K562 (cell line): ENCODE measurements at regions not wholly inside any gene's neighbourhood (a gene's known extent, or its start where the extent isn't known, plus 50 kb on each side); places are given as distances from the start of the nearest gene placed in this dataset.

ENCODE experiments used
- ATAC-seq: fragments of 200-7000 bp; cut with Tn5 transposase; 3 replicates; pipeline ENCODE4 v1.9.1; 2020; ENCODE audit warnings: moderate library complexity
- BruUV-seq: library from RNA; stranded (reverse); fragments of 400-500 nt; replicated peaks from 2 replicates; lab custom pipeline; 2021; lab: Mats Ljungman, UMichigan
- CTCF ChIA-PET: fragments of 300-600 bp; formaldehyde crosslinking; extraction: SDS; loops from one replicate; lab custom pipeline; 2021; ENCODE audit warnings: low intra/inter-chr PET ratio; lab: Yijun Ruan, JAX
- POLR2A ChIA-PET: fragments of 300-600, 350-650 bp; sonication (Branson Sonifier 250); formaldehyde crosslinking; extraction: SDS; loops from one replicate; lab custom pipeline; 2021; ENCODE audit warnings: antibody characterized with exemption, inconsistent platforms; lab: Yijun Ruan, JAX
- DNase-seq, 4 experiments: peaks; one replicate each; pipeline versions ENCODE4 v3.0.0 to v3.0.0-alpha.2; 2011 to 2018; ENCODE audit warnings: low spot score in 3 of 4, mixed read lengths in 3 of 4; ENCODE audit errors: extremely low read depth in 1 of 4
- FAIRE-seq: peaks from 2 replicates; lab custom pipeline; 2011; peaks lifted over from hg19 to GRCh38; lab: Jason Lieb, UNC
- H2AFZ ChIP-seq: 2 replicates; pipeline ENCODE4 v1.6.0; 2011; ENCODE audit warnings: low read depth, low read length, control low read depth, inconsistent platforms
- H3K27ac ChIP-seq: fragments of 200-600 bp; 3 replicates; pipeline ENCODE4 v1.8.0; 2011; ENCODE audit warnings: low read depth, mild to moderate bottlenecking, control low read depth, inconsistent platforms, low read length, moderate library complexity, mixed read lengths; ENCODE audit errors: extremely low read depth
- H3K27me3 ChIP-seq, 2 experiments: fragments of 300-600 bp in 1 of 2; 2 replicates in 1 of 2; 3 replicates in 1 of 2; pipeline versions ENCODE4 v1.6.0 to v1.8.0; 2011; ENCODE audit warnings: inconsistent platforms in 2 of 2, low read length in 2 of 2, mild to moderate bottlenecking in 1 of 2, mixed read lengths in 1 of 2, moderate library complexity in 1 of 2; ENCODE audit not compliant: control insufficient read depth in 2 of 2, insufficient read depth in 2 of 2
- H3K36me3 ChIP-seq: fragments of 300-600 bp; 3 replicates; pipeline ENCODE4 v1.8.0; 2011; ENCODE audit warnings: mild to moderate bottlenecking, low read length, inconsistent platforms; ENCODE audit not compliant: control insufficient read depth, insufficient read depth
- H3K4me1 ChIP-seq, 2 experiments: fragments of 200-600 bp in 1 of 2; replicated peaks in 1 of 2; 2 replicates in 1 of 2; 3 replicates in 1 of 2; pipeline versions ENCODE4 v1.5.1 to v1.8.0; 2011; ENCODE audit warnings: inconsistent platforms in 2 of 2, low read length in 2 of 2, mild to moderate bottlenecking in 1 of 2, mixed read lengths in 1 of 2, moderate library complexity in 1 of 2; ENCODE audit not compliant: control insufficient read depth in 2 of 2, insufficient read depth in 2 of 2
- H3K4me2 ChIP-seq: 2 replicates; pipeline ENCODE4 v1.6.1; 2011; ENCODE audit warnings: low read length, control low read depth, inconsistent platforms, mixed read lengths; ENCODE audit not compliant: insufficient read depth
- H3K4me3 ChIP-seq: fragments of 200-600 bp; sonication (generic), shearing (Covaris generic); 2 replicates; pipeline ENCODE4 v1.5.1; 2016; ENCODE audit warnings: control low read depth, inconsistent platforms
- H3K79me2 ChIP-seq: fragments of 200-600 bp; 3 replicates; pipeline ENCODE4 v1.8.0; 2011; ENCODE audit warnings: low read length, inconsistent platforms; ENCODE audit not compliant: control insufficient read depth, insufficient read depth
- H3K9ac ChIP-seq, 2 experiments: 2 replicates each; pipeline versions ENCODE4 v1.6.0 to v1.6.1; 2011; ENCODE audit warnings: low read depth in 2 of 2, low read length in 2 of 2, control low read depth in 1 of 2, inconsistent platforms in 1 of 2, mild to moderate bottlenecking in 1 of 2, mixed read lengths in 1 of 2; ENCODE audit not compliant: insufficient read depth in 1 of 2
- H3K9me1 ChIP-seq: one replicate; pipeline ENCODE4 v1.6.0; 2011; ENCODE audit warnings: inconsistent platforms, mild to moderate bottlenecking, low read length, moderate library complexity; ENCODE audit not compliant: control insufficient read depth, insufficient read depth
- H3K9me3 ChIP-seq: replicated peaks from 2 replicates; pipeline ENCODE4 v1.5.1; 2011; ENCODE audit warnings: low read depth, low read length, inconsistent platforms; ENCODE audit not compliant: control insufficient read depth, insufficient read depth
- H4K20me1 ChIP-seq: replicated peaks from 2 replicates; pipeline ENCODE4 v1.6.1; 2011; ENCODE audit warnings: low read length, inconsistent platforms, mixed read lengths; ENCODE audit not compliant: control insufficient read depth, insufficient read depth
- BRF1 ChIP-seq: IDR thresholded peaks from 3 replicates; pipeline ENCODE4 v1.6.1; 2011; ENCODE audit warnings: borderline replicate concordance, mild to moderate bottlenecking; ENCODE audit not compliant: insufficient read length; ENCODE audit errors: extremely low read depth
- CHCHD3 ChIP-seq: fragments of 250-450 bp; sonication (Bioruptor Pico); IDR thresholded peaks from 2 replicates; pipeline ENCODE4 v2.1.2; 2022; ENCODE audit warnings: mild to moderate bottlenecking
- DPF2 ChIP-seq: fragments of 450-650 bp; IDR thresholded peaks from 2 replicates; pipeline ENCODE4 v1.6.1; 2016
- HDGF ChIP-seq: fragments of 450-650 bp; IDR thresholded peaks from 2 replicates; pipeline ENCODE4 v1.6.1; 2016
- TEAD2 ChIP-seq: fragments of 450-650 bp; IDR thresholded peaks from 2 replicates; pipeline ENCODE4 v1.6.1; 2016; ENCODE audit warnings: missing genetic modification characterization, control low read depth, missing compliant biosample characterization
- THRAP3 ChIP-seq: fragments of 450-650 bp; IDR thresholded peaks from 2 replicates; pipeline ENCODE4 v1.6.1; 2016; ENCODE audit warnings: mild to moderate bottlenecking, inconsistent platforms, borderline replicate concordance
- WHSC1 ChIP-seq: IDR thresholded peaks from one replicate; pipeline ENCODE4 v1.6.1; 2012; ENCODE audit warnings: low read length, control low read depth, inconsistent platforms
- ZNF586 ChIP-seq: fragments of 450-650 bp; formaldehyde crosslinking; conservative IDR thresholded peaks from 2 replicates; pipeline ENCODE4 v1.4.0; 2020; ENCODE audit warnings: mild to moderate bottlenecking, moderate library complexity
- WGBS: fragments of 100-300 bp; shearing (Covaris generic); methylation state at CpG from one replicate; pipeline ENCODE4 v1.1.6; 2016; ENCODE audit warnings: low coverage, mixed read lengths; ENCODE audit not compliant: insufficient coverage; ENCODE audit errors: missing lambda C conversion rate; 5-methylcytosine and 5-hydroxymethylcytosine counted together
- in situ Hi-C: fragments of 300-500 bp; cut with MboI; formaldehyde crosslinking; loops from 4 replicates; pipeline ENCODE4 v1.15.0; 2018; ENCODE audit warnings: inconsistent platforms, mixed read lengths
- intact Hi-C: fragments of 100-400 bp; cut with micrococcal nuclease; formaldehyde crosslinking; loops from 2 replicates; pipeline ENCODE4 v1.14.2; 2022
- TF ChIP-seq, protein P1 (sequence below): IDR thresholded peaks from 2 replicates; pipeline ENCODE4 v1.6.1; 2011; ENCODE audit not compliant: insufficient read length; ENCODE audit errors: extremely low read depth
- TF ChIP-seq, protein P2 (sequence below): sonication (generic); formaldehyde crosslinking; IDR thresholded peaks from 2 replicates; pipeline ENCODE4 v1.8.1; 2023; ENCODE audit warnings: missing genetic modification reagents, mild to moderate bottlenecking, borderline replicate concordance
- TF ChIP-seq, protein P3 (sequence below): fragments of 450-650 bp; formaldehyde crosslinking; IDR thresholded peaks from 2 replicates; pipeline ENCODE4 v1.4.0; 2020; ENCODE audit warnings: mild to moderate bottlenecking, moderate library complexity
- TF ChIP-seq, protein P4 (sequence below), 2 experiments: fragments of 450-650 bp in 1 of 2; sonication (generic) in 1 of 2; formaldehyde crosslinking; conservative IDR thresholded peaks; 2 replicates each; pipeline versions ENCODE4 v1.4.0 to v1.8.1; 2020 to 2022; ENCODE audit warnings: mild to moderate bottlenecking in 1 of 2, missing genetic modification reagents in 1 of 2

DNA sequence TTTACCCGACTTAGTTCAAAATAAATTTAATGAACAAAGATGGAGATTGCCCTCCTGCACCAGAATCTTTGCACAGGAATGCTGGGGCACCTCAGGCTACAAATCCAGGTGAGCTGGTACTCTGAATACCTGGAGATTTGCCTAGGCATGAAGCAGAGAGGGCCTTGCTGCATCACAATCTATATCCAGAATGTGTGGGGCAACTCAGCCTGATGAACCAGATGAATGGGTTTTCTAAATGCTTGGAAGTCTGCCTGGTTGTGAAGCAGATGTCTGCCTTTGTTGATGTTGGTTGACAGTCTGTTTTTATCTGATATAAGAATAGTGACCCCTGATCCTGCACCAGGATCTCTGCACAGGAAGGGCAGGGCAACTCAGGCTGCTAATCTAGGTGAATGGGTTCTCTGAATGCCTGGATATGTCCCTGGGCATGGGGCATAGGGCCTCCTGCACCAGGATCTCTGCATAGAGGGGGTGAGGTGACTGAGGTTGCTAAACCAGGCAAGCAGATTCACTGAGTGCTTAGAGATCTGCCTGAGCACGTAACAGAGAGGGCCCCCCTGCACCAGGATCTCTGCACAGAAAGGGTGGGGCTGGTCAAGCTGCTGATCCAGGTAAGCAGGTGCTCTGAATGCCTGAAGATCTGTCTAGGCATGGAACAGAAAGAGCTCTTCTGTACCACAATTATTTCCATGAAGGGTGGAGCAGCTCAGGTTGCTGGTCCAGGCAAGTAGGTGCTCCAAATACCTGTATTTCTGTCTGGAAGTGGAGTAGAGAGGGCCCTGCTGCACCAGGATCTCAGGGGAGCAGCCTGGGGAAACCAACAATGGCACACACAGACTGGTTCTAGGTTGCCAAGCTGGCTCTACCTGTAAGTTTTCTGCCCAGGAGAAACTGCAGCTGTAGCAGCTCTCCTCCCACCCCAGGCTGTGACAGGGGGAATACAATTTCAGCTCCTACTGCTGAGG, 437.5 kb downstream of the MMUT start:
- Histone ChIP-seq H3K9me3 (0 out of 2 replicates have a peak, but pooled peaks cover under 1% of the 10 kb centered on the region), H3K27me3 (no peaks in the 10 kb centered on the region), H3K9me1 (no peaks in the 10 kb centered on the region), H3K36me3 (no peaks in the 10 kb centered on the region), H2AFZ (no peak overlapping the region), H4K20me1 (no peaks in the 10 kb centered on the region), H3K4me1 (no peaks in the 10 kb centered on the region), H3K9ac (no peak overlapping the region), H3K79me2 (no peaks in the 10 kb centered on the region), H3K4me3 (no peak overlapping the region), H3K4me2 (no peak overlapping the region), H3K27ac (no peak overlapping the region)
- ChIA-PET POLR2A (no interaction called here), CTCF (interaction anchor here (0.6 kb wide), 1 partner anchor 1973 kb away, joined by 3 read pairs; no protein-coding TSS in a partner anchor)
- DNase-seq: no peak
- FAIRE-seq: no peak
- ATAC-seq: no peak
- 2% methylated on average over 2 of the region's 2 CpGs for WGBS
- no TSS peak for BruUV-seq
- in situ Hi-C loops: no loop called here
- TF ChIP-seq, protein P1, sequence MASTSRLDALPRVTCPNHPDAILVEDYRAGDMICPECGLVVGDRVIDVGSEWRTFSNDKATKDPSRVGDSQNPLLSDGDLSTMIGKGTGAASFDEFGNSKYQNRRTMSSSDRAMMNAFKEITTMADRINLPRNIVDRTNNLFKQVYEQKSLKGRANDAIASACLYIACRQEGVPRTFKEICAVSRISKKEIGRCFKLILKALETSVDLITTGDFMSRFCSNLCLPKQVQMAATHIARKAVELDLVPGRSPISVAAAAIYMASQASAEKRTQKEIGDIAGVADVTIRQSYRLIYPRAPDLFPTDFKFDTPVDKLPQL: no peak
- no peak for TF ChIP-seq DPF2
- no peak for TF ChIP-seq ZNF586 (CRISPR knock-in tag)
- no peak for TF ChIP-seq HDGF
- TF ChIP-seq, protein P2, sequence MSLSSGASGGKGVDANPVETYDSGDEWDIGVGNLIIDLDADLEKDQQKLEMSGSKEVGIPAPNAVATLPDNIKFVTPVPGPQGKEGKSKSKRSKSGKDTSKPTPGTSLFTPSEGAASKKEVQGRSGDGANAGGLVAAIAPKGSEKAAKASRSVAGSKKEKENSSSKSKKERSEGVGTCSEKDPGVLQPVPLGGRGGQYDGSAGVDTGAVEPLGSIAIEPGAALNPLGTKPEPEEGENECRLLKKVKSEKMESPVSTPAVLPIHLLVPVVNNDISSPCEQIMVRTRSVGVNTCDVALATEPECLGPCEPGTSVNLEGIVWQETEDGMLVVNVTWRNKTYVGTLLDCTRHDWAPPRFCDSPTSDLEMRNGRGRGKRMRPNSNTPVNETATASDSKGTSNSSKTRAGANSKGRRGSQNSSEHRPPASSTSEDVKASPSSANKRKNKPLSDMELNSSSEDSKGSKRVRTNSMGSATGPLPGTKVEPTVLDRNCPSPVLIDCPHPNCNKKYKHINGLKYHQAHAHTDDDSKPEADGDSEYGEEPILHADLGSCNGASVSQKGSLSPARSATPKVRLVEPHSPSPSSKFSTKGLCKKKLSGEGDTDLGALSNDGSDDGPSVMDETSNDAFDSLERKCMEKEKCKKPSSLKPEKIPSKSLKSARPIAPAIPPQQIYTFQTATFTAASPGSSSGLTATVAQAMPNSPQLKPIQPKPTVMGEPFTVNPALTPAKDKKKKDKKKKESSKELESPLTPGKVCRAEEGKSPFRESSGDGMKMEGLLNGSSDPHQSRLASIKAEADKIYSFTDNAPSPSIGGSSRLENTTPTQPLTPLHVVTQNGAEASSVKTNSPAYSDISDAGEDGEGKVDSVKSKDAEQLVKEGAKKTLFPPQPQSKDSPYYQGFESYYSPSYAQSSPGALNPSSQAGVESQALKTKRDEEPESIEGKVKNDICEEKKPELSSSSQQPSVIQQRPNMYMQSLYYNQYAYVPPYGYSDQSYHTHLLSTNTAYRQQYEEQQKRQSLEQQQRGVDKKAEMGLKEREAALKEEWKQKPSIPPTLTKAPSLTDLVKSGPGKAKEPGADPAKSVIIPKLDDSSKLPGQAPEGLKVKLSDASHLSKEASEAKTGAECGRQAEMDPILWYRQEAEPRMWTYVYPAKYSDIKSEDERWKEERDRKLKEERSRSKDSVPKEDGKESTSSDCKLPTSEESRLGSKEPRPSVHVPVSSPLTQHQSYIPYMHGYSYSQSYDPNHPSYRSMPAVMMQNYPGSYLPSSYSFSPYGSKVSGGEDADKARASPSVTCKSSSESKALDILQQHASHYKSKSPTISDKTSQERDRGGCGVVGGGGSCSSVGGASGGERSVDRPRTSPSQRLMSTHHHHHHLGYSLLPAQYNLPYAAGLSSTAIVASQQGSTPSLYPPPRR (CRISPR knock-in tag): no peak
- TF ChIP-seq, protein P3, sequence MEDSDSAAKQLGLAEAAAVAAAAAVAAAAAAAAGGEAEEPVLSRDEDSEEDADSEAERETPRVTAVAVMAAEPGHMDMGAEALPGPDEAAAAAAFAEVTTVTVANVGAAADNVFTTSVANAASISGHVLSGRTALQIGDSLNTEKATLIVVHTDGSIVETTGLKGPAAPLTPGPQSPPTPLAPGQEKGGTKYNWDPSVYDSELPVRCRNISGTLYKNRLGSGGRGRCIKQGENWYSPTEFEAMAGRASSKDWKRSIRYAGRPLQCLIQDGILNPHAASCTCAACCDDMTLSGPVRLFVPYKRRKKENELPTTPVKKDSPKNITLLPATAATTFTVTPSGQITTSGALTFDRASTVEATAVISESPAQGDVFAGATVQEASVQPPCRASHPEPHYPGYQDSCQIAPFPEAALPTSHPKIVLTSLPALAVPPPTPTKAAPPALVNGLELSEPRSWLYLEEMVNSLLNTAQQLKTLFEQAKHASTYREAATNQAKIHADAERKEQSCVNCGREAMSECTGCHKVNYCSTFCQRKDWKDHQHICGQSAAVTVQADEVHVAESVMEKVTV (CRISPR knock-in tag): no peak
- no peak for TF ChIP-seq BRF1
- TF ChIP-seq, protein P4, sequence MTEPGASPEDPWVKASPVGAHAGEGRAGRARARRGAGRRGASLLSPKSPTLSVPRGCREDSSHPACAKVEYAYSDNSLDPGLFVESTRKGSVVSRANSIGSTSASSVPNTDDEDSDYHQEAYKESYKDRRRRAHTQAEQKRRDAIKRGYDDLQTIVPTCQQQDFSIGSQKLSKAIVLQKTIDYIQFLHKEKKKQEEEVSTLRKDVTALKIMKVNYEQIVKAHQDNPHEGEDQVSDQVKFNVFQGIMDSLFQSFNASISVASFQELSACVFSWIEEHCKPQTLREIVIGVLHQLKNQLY (CRISPR knock-in tag; conservative IDR thresholded peaks at IDR 0.05): no peak
- no peak for TF ChIP-seq WHSC1
- no peak for TF ChIP-seq TEAD2 (tag)
- TF ChIP-seq THRAP3: no peak
- TF ChIP-seq CHCHD3 (CRISPR knock-in tag): no peak
- intact Hi-C loops: no loop called here
